HCT116 (cell line): ENCODE measurements at regions not wholly inside any gene's neighbourhood (a gene's known extent, or its start where the extent isn't known, plus 50 kb on each side); places are given as distances from the start of the nearest gene placed in this dataset.

Experiments
- ATAC-seq: fragments of 200-7000 bp; cut with Tn5 transposase; 2 replicates; pipeline ENCODE4 v1.9.1; 2020; ENCODE audit warnings: mild to moderate bottlenecking, moderate library complexity
- BruUV-seq: library from RNA; stranded (reverse); fragments of 400-500 nt; replicated peaks from 2 replicates; lab custom pipeline; 2021; lab: Mats Ljungman, UMichigan
- CTCF ChIA-PET: fragments of 300-600 bp; sonication (Branson Sonifier 250); formaldehyde crosslinking; loops from one replicate; lab custom pipeline; 2021; ENCODE audit warnings: antibody characterized with exemption; lab: Charles Lee
- POLR2A ChIA-PET: fragments of 300-600, 350-600 bp; sonication (Branson Sonifier 250); formaldehyde crosslinking; loops from one replicate; lab custom pipeline; 2021; ENCODE audit warnings: antibody characterized with exemption; lab: Charles Lee
- RAD21 ChIA-PET, 2 experiments: fragments of 300-600 bp; sonication (Branson Sonifier 250); formaldehyde crosslinking; loops; one replicate each; lab custom pipeline; 2023; ENCODE audit warnings: low total read pairs in 2 of 2; ENCODE audit not compliant: uncharacterized antibody in 2 of 2, unreplicated experiment in 2 of 2, low non-redundant PET in 1 of 2; lab: Charles Lee
- DNase-seq: peaks from one replicate; pipeline ENCODE4 v3.0.0-alpha.2; 2010; ENCODE audit warnings: low read depth, low spot score
- H2AFZ ChIP-seq: fragments of 200-600 bp; shearing (Covaris generic), sonication (generic); 2 replicates; pipeline ENCODE4 v1.6.1; 2017; ENCODE audit warnings: low read depth, mixed run types, mixed read lengths, antibody characterized with exemption, low read length; ENCODE audit not compliant: poor library complexity, severe bottlenecking
- H3K27ac ChIP-seq: 2 replicates; pipeline ENCODE4 v1.5.1; 2012; ENCODE audit warnings: low read depth, low read length
- H3K27me3 ChIP-seq: fragments of 200-600 bp; sonication (generic); 2 replicates; pipeline ENCODE4 v1.6.1; 2016; ENCODE audit warnings: mixed run types, low read length, mixed read lengths; ENCODE audit not compliant: insufficient read depth
- H3K36me3 ChIP-seq, 2 experiments: fragments of 200-500 bp in 1 of 2; fragments of 200-600 bp in 1 of 2; sonication (Bioruptor generic) in 1 of 2; sonication (generic) in 1 of 2; 2 replicates each; pipeline versions ENCODE4 v1.5.1 to v1.6.1; 2014 to 2016; ENCODE audit warnings: low read length in 2 of 2, inconsistent platforms in 1 of 2, mixed read lengths in 1 of 2, mixed run types in 1 of 2; ENCODE audit not compliant: insufficient read depth in 2 of 2, control insufficient read depth in 1 of 2
- H3K4me1 ChIP-seq, 2 experiments: fragments of 200-600 bp in 1 of 2; sonication (generic) in 1 of 2; 2 replicates each; pipeline versions ENCODE4 v1.5.1 to v1.6.1; 2012 to 2017; ENCODE audit warnings: low read length in 2 of 2, inconsistent platforms in 1 of 2, mild to moderate bottlenecking in 1 of 2, mixed read lengths in 1 of 2, mixed run types in 1 of 2, moderate library complexity in 1 of 2; ENCODE audit not compliant: insufficient read depth in 2 of 2, control insufficient read depth in 1 of 2
- H3K4me2 ChIP-seq: fragments of 200-600 bp; sonication (generic); 2 replicates; pipeline ENCODE4 v1.6.1; 2017; ENCODE audit warnings: mixed run types, low read length, mixed read lengths
- H3K4me3 ChIP-seq, 2 experiments: fragments of 200-600 bp in 1 of 2; sonication (generic) in 1 of 2; replicated peaks in 1 of 2; 2 replicates each; pipeline ENCODE4 v1.5.1; 2011 to 2016; ENCODE audit warnings: low read length in 2 of 2, control low read depth in 1 of 2, low read depth in 1 of 2, mild to moderate bottlenecking in 1 of 2, mixed read lengths in 1 of 2, mixed run types in 1 of 2
- H3K79me2 ChIP-seq: fragments of 200-600 bp; sonication (generic); 2 replicates; pipeline ENCODE4 v1.6.1; 2017; ENCODE audit warnings: mild to moderate bottlenecking, mixed run types, low read length, moderate library complexity, mixed read lengths; ENCODE audit not compliant: insufficient read depth
- H3K9ac ChIP-seq: fragments of 200-600 bp; sonication (generic); 2 replicates; pipeline ENCODE4 v1.6.1; 2016; ENCODE audit warnings: low read length, mixed read lengths
- H3K9me2 ChIP-seq: fragments of 200-600 bp; sonication (generic), shearing (Covaris generic); 2 replicates; pipeline ENCODE4 v1.6.1; 2017; ENCODE audit warnings: mixed run types, mild to moderate bottlenecking, moderate library complexity; ENCODE audit not compliant: insufficient read depth
- H3K9me3 ChIP-seq, 2 experiments: fragments of 200-500 bp in 1 of 2; fragments of 200-600 bp in 1 of 2; sonication (Bioruptor generic) in 1 of 2; sonication (generic) in 1 of 2; 2 replicates each; pipeline ENCODE4 v1.6.1; 2014 to 2017; ENCODE audit warnings: low read length in 2 of 2, mixed read lengths in 2 of 2, inconsistent platforms in 1 of 2, low read depth in 1 of 2, mild to moderate bottlenecking in 1 of 2, mixed run types in 1 of 2, moderate library complexity in 1 of 2; ENCODE audit not compliant: control insufficient read depth in 1 of 2, insufficient read depth in 1 of 2
- H4K20me1 ChIP-seq: fragments of 200-600 bp; sonication (generic), shearing (Covaris generic); 2 replicates; pipeline ENCODE4 v1.6.1; 2017; ENCODE audit warnings: mixed run types, mild to moderate bottlenecking, moderate library complexity; ENCODE audit not compliant: insufficient read depth
- CBX3 ChIP-seq: IDR thresholded peaks from 2 replicates; pipeline ENCODE4 v1.6.1; 2012; ENCODE audit warnings: low read depth
- CEBPB ChIP-seq: IDR thresholded peaks from 2 replicates; pipeline ENCODE4 v1.6.1; 2012; ENCODE audit warnings: low read depth
- EGR1 ChIP-seq: IDR thresholded peaks from 2 replicates; pipeline ENCODE4 v1.6.1; 2012; ENCODE audit warnings: low read depth
- EZH2 ChIP-seq: fragments of 200-600 bp; sonication (generic); IDR thresholded peaks from 2 replicates; pipeline ENCODE4 v1.6.1; 2017; ENCODE audit warnings: antibody characterized with exemption, mixed run types
- FOSL1 ChIP-seq: IDR thresholded peaks from 2 replicates; pipeline ENCODE4 v1.6.1; 2012; ENCODE audit warnings: low read depth
- POLR2A ChIP-seq: IDR thresholded peaks from 2 replicates; pipeline ENCODE4 v1.7.0; 2011; ENCODE audit warnings: borderline replicate concordance; ENCODE audit not compliant: insufficient read depth, insufficient read length; ENCODE audit errors: extremely low read depth
- POLR2AphosphoS5 ChIP-seq: IDR thresholded peaks from 2 replicates; pipeline ENCODE4 v1.6.1; 2011; ENCODE audit warnings: mild to moderate bottlenecking, low read depth, low read length, moderate library complexity
- SIN3A ChIP-seq: IDR thresholded peaks from 2 replicates; pipeline ENCODE4 v1.6.1; 2012; ENCODE audit warnings: low read depth
- SRF ChIP-seq: IDR thresholded peaks from 2 replicates; pipeline ENCODE4 v1.6.1; 2012; ENCODE audit warnings: low read depth
- ZFX ChIP-seq: fragments of 450-650 bp; IDR thresholded peaks from 2 replicates; pipeline ENCODE4 v1.6.1; 2017
- intact Hi-C: fragments of 100-400 bp; cut with micrococcal nuclease; formaldehyde crosslinking; loops from 2 replicates; pipeline ENCODE4 v1.10.0; 2022

GRCh38 chr1:22329148-22329515 lies 122.5 kb upstream of the ZBTB40 start (continued):
- TF ChIP-seq EZH2 (no peak), CEBPB (no peak), SIN3A (no peak)
- TF ChIP-seq, all 23 proteins: peak for 0

- H3K9me2 ChIP-seq, result no peaks in the 10 kb centered on the region
- no peak overlapping the region for H3K4me3 ChIP-seq
- DNase-seq (no peak), ATAC-seq (no peak)
- H3K9ac ChIP-seq, result no peak overlapping the region
- H2AFZ ChIP-seq, result no peak overlapping the region
- no peak overlapping the region for H3K4me2 ChIP-seq
- H3K27ac ChIP-seq, result no peak overlapping the region
- no peaks in the 10 kb centered on the region for H3K79me2 ChIP-seq
- H3K27me3 ChIP-seq, result no peaks in the 10 kb centered on the region
- BruUV-seq, result no TSS peak
- no peaks in the 10 kb centered on the region for H3K36me3 ChIP-seq
- no peak for TF ChIP-seq FOSL1
- no peak for TF ChIP-seq ZFX
- no peak for TF ChIP-seq POLR2AphosphoS5
- TF ChIP-seq EZH2, result no peak
- TF ChIP-seq SIN3A, result no peak
- H3K4me1 ChIP-seq, result peaks cover 7 to 14% of the 10 kb centered on the region in 2 experiments
- ChIA-PET CTCF (no interaction called here), POLR2A (no interaction called here), RAD21 (no interaction called here)
- no peaks in the 10 kb centered on the region for H3K9me3 ChIP-seq
- no peaks in the 10 kb centered on the region for H4K20me1 ChIP-seq
- intact Hi-C loops, result no loop called here
Observed at GRCh38 chr1:22330092-22330759, 121.4 kb upstream of the ZBTB40 start.

- H3K9me2 ChIP-seq, result no peaks in the 10 kb centered on the region
- no peak overlapping the region for H2AFZ ChIP-seq
- ATAC-seq, result no peak
- H3K79me2 ChIP-seq, result no peaks in the 10 kb centered on the region
- ChIA-PET CTCF (no interaction called here), POLR2A (no interaction called here), RAD21 (no interaction called here)
- H3K27ac ChIP-seq, result no peak overlapping the region
- TF ChIP-seq CBX3, result no peak
- no peak for TF ChIP-seq CEBPB
- TF ChIP-seq POLR2AphosphoS5, result no peak
- no peak for TF ChIP-seq POLR2A
- no peak for TF ChIP-seq EGR1
- no peak for TF ChIP-seq SRF
- H3K4me3 ChIP-seq, result no peak overlapping the region
- DNase-seq, result no peak
- H3K27me3 ChIP-seq, result no peaks in the 10 kb centered on the region
- no peak overlapping the region for H3K9ac ChIP-seq
- H3K36me3 ChIP-seq, result no peaks in the 10 kb centered on the region
- H3K4me1 ChIP-seq, result peaks cover 7 to 14% of the 10 kb centered on the region in 2 experiments
- BruUV-seq, result no TSS peak
- intact Hi-C loops, result no loop called here
- no peaks in the 10 kb centered on the region for H3K9me3 ChIP-seq
- no peak overlapping the region for H3K4me2 ChIP-seq
- H4K20me1 ChIP-seq, result no peaks in the 10 kb centered on the region
Observed at GRCh38 chr1:22330760-22331119, 120.9 kb upstream of the ZBTB40 start.
